MM.1S (cell line): ENCODE measurements at regions not wholly inside any gene's neighbourhood (a gene's known extent, or its start where the extent isn't known, plus 50 kb on each side); places are given as distances from the start of the nearest gene placed in this dataset.

ENCODE experiments used
- DNase-seq: peaks from one replicate; pipeline ENCODE4 v3.0.0-alpha.2; 2015
- H2AFZ ChIP-seq: fragments of 300-600 bp; sonication (generic); 2 replicates; pipeline ENCODE4 v1.6.0; 2016; ENCODE audit warnings: antibody characterized with exemption, low read length
- H3F3A ChIP-seq: fragments of 300-600 bp; sonication (generic); 2 replicates; pipeline ENCODE4 v1.6.1; 2016; ENCODE audit warnings: mild to moderate bottlenecking, antibody characterized with exemption, low read length, moderate library complexity, mixed read lengths; ENCODE audit not compliant: insufficient read depth
- H3K27ac ChIP-seq: fragments of 300-600 bp; sonication (generic); 2 replicates; pipeline ENCODE4 v1.5.1; 2016; ENCODE audit warnings: mild to moderate bottlenecking, low read length
- H3K27me3 ChIP-seq: fragments of 300-600 bp; sonication (generic); replicated peaks from 2 replicates; pipeline ENCODE4 v1.6.0; 2016; ENCODE audit warnings: low read length; ENCODE audit not compliant: insufficient read depth
- H3K36me3 ChIP-seq: fragments of 300-600 bp; sonication (generic); replicated peaks from 2 replicates; pipeline ENCODE4 v1.6.1; 2016; ENCODE audit warnings: mild to moderate bottlenecking, low read length, mixed read lengths; ENCODE audit not compliant: insufficient read depth
- H3K4me1 ChIP-seq: fragments of 300-600 bp; sonication (generic); 2 replicates; pipeline ENCODE4 v1.6.1; 2016; ENCODE audit warnings: low read length, mixed read lengths
- H3K4me2 ChIP-seq: fragments of 300-600 bp; sonication (generic); 2 replicates; pipeline ENCODE4 v1.6.0; 2016; ENCODE audit warnings: low read depth, low read length
- H3K4me3 ChIP-seq: fragments of 300-600 bp; sonication (generic); 2 replicates; pipeline ENCODE4 v1.5.1; 2016; ENCODE audit warnings: low read length, mixed read lengths
- H3K79me2 ChIP-seq: fragments of 300-600 bp; sonication (generic); 2 replicates; pipeline ENCODE4 v1.6.1; 2016; ENCODE audit warnings: mixed run types, low read length, mixed read lengths
- H3K9ac ChIP-seq: fragments of 300-600 bp; sonication (generic); 2 replicates; pipeline ENCODE4 v1.6.1; 2016; ENCODE audit warnings: low read length, mixed read lengths
- H3K9me2 ChIP-seq: fragments of 300-600 bp; sonication (generic); replicated peaks from 2 replicates; pipeline ENCODE4 v1.6.1; 2016; ENCODE audit warnings: mild to moderate bottlenecking, low read length, mixed read lengths; ENCODE audit not compliant: insufficient read depth
- H3K9me3 ChIP-seq: fragments of 300-600 bp; sonication (generic); replicated peaks from 2 replicates; pipeline ENCODE4 v1.6.1; 2016; ENCODE audit warnings: mild to moderate bottlenecking, low read length, mixed read lengths; ENCODE audit not compliant: insufficient read depth
- H4K20me1 ChIP-seq: fragments of 300-600 bp; sonication (generic); 2 replicates; pipeline ENCODE4 v1.6.1; 2016; ENCODE audit warnings: mild to moderate bottlenecking, low read length, moderate library complexity, mixed read lengths; ENCODE audit not compliant: insufficient read depth
- CTCF ChIP-seq: fragments of 300-600 bp; sonication (generic); IDR thresholded peaks from 2 replicates; pipeline ENCODE4 v1.5.1; 2016; ENCODE audit warnings: antibody characterized with exemption, low read length, mixed read lengths
- EZH2 ChIP-seq: fragments of 300-600 bp; sonication (generic); optimal IDR thresholded peaks from 2 replicates; pipeline ENCODE3; 2017; ENCODE audit warnings: low read depth, mild to moderate bottlenecking, antibody characterized with exemption, low read length, mixed read lengths
- EZH2phosphoT487 ChIP-seq: fragments of 300-600 bp; sonication (generic); IDR thresholded peaks from 2 replicates; pipeline ENCODE4 v1.6.1; 2018; ENCODE audit warnings: antibody characterized with exemption, low read length

GRCh38 chr13:73739394-73739793 lies 394.8 kb downstream of the KLF12 start:
- TF ChIP-seq EZH2phosphoT487, result no peak
- TF ChIP-seq EZH2, result no peak
- no peak for TF ChIP-seq CTCF
- no peaks in the 10 kb centered on the region for H3K27me3 ChIP-seq
- DNase-seq, result no peak
- H2AFZ ChIP-seq, result no peak overlapping the region
- no peaks in the 10 kb centered on the region for H4K20me1 ChIP-seq
- no peaks in the 10 kb centered on the region for H3K36me3 ChIP-seq
- H3F3A ChIP-seq, result no peaks in the 10 kb centered on the region
- no peak overlapping the region for H3K27ac ChIP-seq
- no peak overlapping the region for H3K4me3 ChIP-seq
- no peaks in the 10 kb centered on the region for H3K9me2 ChIP-seq
- no peaks in the 10 kb centered on the region for H3K9me3 ChIP-seq
- H3K4me2 ChIP-seq, result no peak overlapping the region
- H3K4me1 ChIP-seq, result no peaks in the 10 kb centered on the region
- no peaks in the 10 kb centered on the region for H3K79me2 ChIP-seq
- H3K9ac ChIP-seq, result no peak overlapping the region

GRCh38 chr13:73738626-73739025 lies 395.6 kb downstream of the KLF12 start:
- Histone ChIP-seq H3K79me2 (no peaks in the 10 kb centered on the region), H3K27me3 (no peaks in the 10 kb centered on the region), H3K4me1 (no peaks in the 10 kb centered on the region), H3K4me3 (no peak overlapping the region), H3F3A (no peaks in the 10 kb centered on the region), H2AFZ (no peak overlapping the region), H3K27ac (no peak overlapping the region), H4K20me1 (no peaks in the 10 kb centered on the region), H3K9me2 (no peaks in the 10 kb centered on the region), H3K36me3 (no peaks in the 10 kb centered on the region), H3K9me3 (no peaks in the 10 kb centered on the region), H3K4me2 (no peak overlapping the region), H3K9ac (no peak overlapping the region)
- DNase-seq, result no peak
- TF ChIP-seq CTCF (no peak), EZH2 (no peak), EZH2phosphoT487 (no peak)

GRCh38 chr13:73737214-73737613 lies 397.0 kb downstream of the KLF12 start:
- H4K20me1 ChIP-seq, result no peaks in the 10 kb centered on the region
- no peak overlapping the region for H2AFZ ChIP-seq
- no peaks in the 10 kb centered on the region for H3K27me3 ChIP-seq
- no peaks in the 10 kb centered on the region for H3K79me2 ChIP-seq
- H3K9me3 ChIP-seq, result no peaks in the 10 kb centered on the region
- H3K4me2 ChIP-seq, result no peak overlapping the region
- no peak for DNase-seq
- no peaks in the 10 kb centered on the region for H3K4me1 ChIP-seq
- no peak overlapping the region for H3K9ac ChIP-seq
- H3K27ac ChIP-seq, result no peak overlapping the region
- no peaks in the 10 kb centered on the region for H3F3A ChIP-seq
- TF ChIP-seq EZH2phosphoT487, result no peak
- no peak for TF ChIP-seq CTCF
- TF ChIP-seq EZH2, result no peak
- H3K4me3 ChIP-seq, result no peak overlapping the region
- H3K9me2 ChIP-seq, result no peaks in the 10 kb centered on the region
- H3K36me3 ChIP-seq, result no peaks in the 10 kb centered on the region

GRCh38 chr13:73733706-73734105 lies 400.5 kb downstream of the KLF12 start:
- Histone ChIP-seq H3K9ac (no peak overlapping the region), H3K79me2 (no peaks in the 10 kb centered on the region), H3K4me3 (no peak overlapping the region), H3K27ac (no peak overlapping the region), H3K36me3 (no peaks in the 10 kb centered on the region), H3K27me3 (no peaks in the 10 kb centered on the region), H2AFZ (no peak overlapping the region), H3K9me3 (no peaks in the 10 kb centered on the region), H3K4me1 (no peaks in the 10 kb centered on the region), H3K9me2 (no peaks in the 10 kb centered on the region), H3K4me2 (no peak overlapping the region), H3F3A (no peaks in the 10 kb centered on the region), H4K20me1 (no peaks in the 10 kb centered on the region)
- no peak for TF ChIP-seq EZH2
- no peak for TF ChIP-seq EZH2phosphoT487
- no peak for DNase-seq
